ENCODE measurements at regions not wholly inside any gene's neighbourhood (a gene's known extent, or its start where the extent isn't known, plus 50 kb on each side); places are given as distances from the start of the nearest gene placed in this dataset.
A peak's percentile ranks its signal among the peaks of the same experiment; 100 is the strongest.

GRCh38 chr4:56267558-56267957, 119.7 kb downstream of the AASDH start:
- Histone ChIP-seq H3K4me3 (no peak overlapping the region), H3K9me2 (replicated peaks; ENCODE audit: insufficient read depth) (no peaks in the 10 kb centered on the region), H3K27ac (peak overlapping the region; percentile 79), H4K20me1 (ENCODE audit: insufficient read depth, poor library complexity, severe bottlenecking) (no peaks in the 10 kb centered on the region), H2AFZ (no peak overlapping the region), H3K79me2 (peaks cover 3% of the 10 kb centered on the region), H3K4me2 (peak overlapping the region; percentile 48), H3K4me1 (ENCODE audit: insufficient read depth) (peaks cover 12% of the 10 kb centered on the region), H3K9me3 (ENCODE audit: low read depth) (no peaks in the 10 kb centered on the region), H3K27me3 (no peaks in the 10 kb centered on the region), H3K36me3 (replicated peaks; ENCODE audit: insufficient read depth, low read depth) (no peaks in the 10 kb centered on the region)
- 80% methylated on average over 4 of the region's 4 CpGs for WGBS (ENCODE audit: low lambda C conversion rate, missing lambda C conversion rate)
- TF ChIP-seq CTCF (IDR thresholded peaks at IDR 0.05; ENCODE audit: poor library complexity) = no peak
- no peak for TF ChIP-seq EZH2 (IDR thresholded peaks at IDR 0.05; ENCODE audit: borderline replicate concordance)
- no peak for TF ChIP-seq EZH2phosphoT487 (IDR thresholded peaks at IDR 0.05; ENCODE audit: low read depth, severe bottlenecking, unreplicated experiment)
- DNase-seq (ENCODE audit: low spot score) = peak; percentile 38

GRCh38 chr4:56264873-56265272, 122.4 kb downstream of the AASDH start:
- no peak overlapping the region for H3K4me2 ChIP-seq
- no peak overlapping the region for H3K27ac ChIP-seq
- peaks cover 12% of the 10 kb centered on the region for H3K4me1 ChIP-seq (ENCODE audit: insufficient read depth)
- H3K9me3 ChIP-seq (ENCODE audit: low read depth) = no peaks in the 10 kb centered on the region
- H3K4me3 ChIP-seq = no peak overlapping the region
- WGBS (ENCODE audit: low lambda C conversion rate, missing lambda C conversion rate) = 91% methylated on average over 4 of the region's 4 CpGs
- H3K27me3 ChIP-seq = no peaks in the 10 kb centered on the region
- peaks cover 3% of the 10 kb centered on the region for H3K79me2 ChIP-seq
- no peaks in the 10 kb centered on the region for H4K20me1 ChIP-seq (ENCODE audit: insufficient read depth, poor library complexity, severe bottlenecking)
- H3K9me2 ChIP-seq (replicated peaks; ENCODE audit: insufficient read depth) = no peaks in the 10 kb centered on the region
- TF ChIP-seq EZH2 (IDR thresholded peaks at IDR 0.05; ENCODE audit: borderline replicate concordance) = no peak
- TF ChIP-seq CTCF (IDR thresholded peaks at IDR 0.05; ENCODE audit: poor library complexity) = no peak
- TF ChIP-seq EZH2phosphoT487 (IDR thresholded peaks at IDR 0.05; ENCODE audit: low read depth, severe bottlenecking, unreplicated experiment) = no peak
- H3K36me3 ChIP-seq (replicated peaks; ENCODE audit: insufficient read depth, low read depth) = no peaks in the 10 kb centered on the region
- no peak for DNase-seq (ENCODE audit: low spot score)
- H2AFZ ChIP-seq = no peak overlapping the region

GRCh38 chr4:56261027-56261426, 126.3 kb downstream of the AASDH start:
- H3K4me1 ChIP-seq (ENCODE audit: insufficient read depth) = peaks cover 8% of the 10 kb centered on the region
- WGBS (ENCODE audit: low lambda C conversion rate, missing lambda C conversion rate) = 97% methylated on average over 6 of the region's 6 CpGs
- TF ChIP-seq EZH2phosphoT487 (IDR thresholded peaks at IDR 0.05; ENCODE audit: low read depth, severe bottlenecking, unreplicated experiment) (no peak), EZH2 (IDR thresholded peaks at IDR 0.05; ENCODE audit: borderline replicate concordance) (no peak), CTCF (IDR thresholded peaks at IDR 0.05; ENCODE audit: poor library complexity) (no peak)
- no peak overlapping the region for H3K27ac ChIP-seq
- no peak overlapping the region for H3K4me2 ChIP-seq
- no peaks in the 10 kb centered on the region for H3K27me3 ChIP-seq
- no peak for DNase-seq (ENCODE audit: low spot score)
- no peak overlapping the region for H3K4me3 ChIP-seq
- no peaks in the 10 kb centered on the region for H3K36me3 ChIP-seq (replicated peaks; ENCODE audit: insufficient read depth, low read depth)
- no peaks in the 10 kb centered on the region for H3K9me3 ChIP-seq (ENCODE audit: low read depth)
- no peaks in the 10 kb centered on the region for H3K9me2 ChIP-seq (replicated peaks; ENCODE audit: insufficient read depth)
- H2AFZ ChIP-seq = no peak overlapping the region
- peaks cover 5% of the 10 kb centered on the region for H3K79me2 ChIP-seq
- H4K20me1 ChIP-seq (ENCODE audit: insufficient read depth, poor library complexity, severe bottlenecking) = no peaks in the 10 kb centered on the region

- no peak for TF ChIP-seq EZH2 (IDR thresholded peaks at IDR 0.05; ENCODE audit: borderline replicate concordance)
- no peak for TF ChIP-seq EZH2phosphoT487 (IDR thresholded peaks at IDR 0.05; ENCODE audit: low read depth, severe bottlenecking, unreplicated experiment)
- no peak for TF ChIP-seq CTCF (IDR thresholded peaks at IDR 0.05; ENCODE audit: poor library complexity)
- no peaks in the 10 kb centered on the region for H4K20me1 ChIP-seq (ENCODE audit: insufficient read depth, poor library complexity, severe bottlenecking)
- H3K4me1 ChIP-seq (ENCODE audit: insufficient read depth) = peaks cover 8% of the 10 kb centered on the region
- no peaks in the 10 kb centered on the region for H3K9me2 ChIP-seq (replicated peaks; ENCODE audit: insufficient read depth)
- H3K36me3 ChIP-seq (replicated peaks; ENCODE audit: insufficient read depth, low read depth) = no peaks in the 10 kb centered on the region
- H3K27me3 ChIP-seq = no peaks in the 10 kb centered on the region
- DNase-seq (ENCODE audit: low spot score) = no peak
- no peak overlapping the region for H3K4me3 ChIP-seq
- WGBS (ENCODE audit: low lambda C conversion rate, missing lambda C conversion rate) = 83% methylated on average over 4 of the region's 4 CpGs
- peaks cover 2% of the 10 kb centered on the region for H3K79me2 ChIP-seq
- no peak overlapping the region for H2AFZ ChIP-seq
- H3K4me2 ChIP-seq = no peak overlapping the region
- no peaks in the 10 kb centered on the region for H3K9me3 ChIP-seq (ENCODE audit: low read depth)
- no peak overlapping the region for H3K27ac ChIP-seq
Observed at GRCh38 chr4:56260320-56260719, 127.0 kb downstream of the AASDH start.
